Lung microvascular endothelial cell (primary cell): ENCODE measurements at regions not wholly inside any gene's neighbourhood (a gene's known extent, or its start where the extent isn't known, plus 50 kb on each side); places are given as distances from the start of the nearest gene placed in this dataset.

ENCODE experiments used
- DNase-seq, 2 donors: peaks; one replicate each; pipeline versions ENCODE4 v3.0.0 to v3.0.0-alpha.2; 2010; ENCODE audit warnings: low read depth in 2 of 2

GRCh38 chr16:85173981-85174751 is 61.9 kb upstream of the CIBAR2 start:
- peak; percentile 68 to 80 for DNase-seq

GRCh38 chr16:85174871-85175723 is 62.8 kb upstream of the CIBAR2 start:
- DNase-seq, result peak in 1 of 2 donors; percentile 48

- DNase-seq, result no peak
Observed at GRCh38 chr16:85175724-85176233, 63.5 kb upstream of the CIBAR2 start.

GRCh38 chr16:85176541-85177447 is 64.5 kb upstream of the CIBAR2 start:
- peak in 1 of 2 donors; percentile 87 for DNase-seq

- DNase-seq, result no peak
Observed at GRCh38 chr16:85177448-85177846, 65.2 kb upstream of the CIBAR2 start.

- no peak for DNase-seq
Observed at GRCh38 chr16:85178006-85178591, 65.8 kb upstream of the CIBAR2 start.

- DNase-seq, result no peak
Observed at GRCh38 chr16:85178596-85178995, 66.3 kb upstream of the CIBAR2 start.

- no peak for DNase-seq
Observed at GRCh38 chr16:85179344-85180046, 67.2 kb upstream of the CIBAR2 start.

- no peak for DNase-seq
Observed at GRCh38 chr16:85180047-85180826, 68.0 kb upstream of the CIBAR2 start.

GRCh38 chr16:85180827-85181738 is 68.8 kb upstream of the CIBAR2 start:
- DNase-seq, result no peak

- no peak for DNase-seq
Observed at GRCh38 chr16:85181739-85182129, 69.5 kb upstream of the CIBAR2 start.

GRCh38 chr16:85182286-85182685 is 70.0 kb upstream of the CIBAR2 start:
- no peak for DNase-seq

GRCh38 chr16:85182774-85183173 is 70.5 kb upstream of the CIBAR2 start:
- no peak for DNase-seq

GRCh38 chr16:85183564-85183963 is 71.3 kb upstream of the CIBAR2 start:
- DNase-seq, result no peak

GRCh38 chr16:85184404-85184803 is 72.1 kb upstream of the CIBAR2 start:
- no peak for DNase-seq

GRCh38 chr16:85185303-85186100 is 73.2 kb upstream of the CIBAR2 start:
- no peak for DNase-seq

GRCh38 chr16:85187002-85187401 is 74.7 kb upstream of the CIBAR2 start:
- no peak for DNase-seq

- DNase-seq, result no peak
Observed at GRCh38 chr16:85187447-85187846, 75.2 kb upstream of the CIBAR2 start.
